ENCODE measurements at regions not wholly inside any gene's neighbourhood (a gene's known extent, or its start where the extent isn't known, plus 50 kb on each side); places are given as distances from the start of the nearest gene placed in this dataset.

GRCh38 chr5:125286271-125286670, 539.8 kb upstream of the ZNF608 start:
- Mint-ChIP-seq H3K4me3 (no peak overlapping the region), H3K27ac (no peak overlapping the region), H3K36me3 (ENCODE audit: low read depth) (no peaks in the 10 kb centered on the region), H3K9me3 (no peaks in the 10 kb centered on the region), H3K27me3 (no peaks in the 10 kb centered on the region), H3K4me1 (ENCODE audit: low read depth) (no peaks in the 10 kb centered on the region)
- TF ChIP-seq, protein P1, sequence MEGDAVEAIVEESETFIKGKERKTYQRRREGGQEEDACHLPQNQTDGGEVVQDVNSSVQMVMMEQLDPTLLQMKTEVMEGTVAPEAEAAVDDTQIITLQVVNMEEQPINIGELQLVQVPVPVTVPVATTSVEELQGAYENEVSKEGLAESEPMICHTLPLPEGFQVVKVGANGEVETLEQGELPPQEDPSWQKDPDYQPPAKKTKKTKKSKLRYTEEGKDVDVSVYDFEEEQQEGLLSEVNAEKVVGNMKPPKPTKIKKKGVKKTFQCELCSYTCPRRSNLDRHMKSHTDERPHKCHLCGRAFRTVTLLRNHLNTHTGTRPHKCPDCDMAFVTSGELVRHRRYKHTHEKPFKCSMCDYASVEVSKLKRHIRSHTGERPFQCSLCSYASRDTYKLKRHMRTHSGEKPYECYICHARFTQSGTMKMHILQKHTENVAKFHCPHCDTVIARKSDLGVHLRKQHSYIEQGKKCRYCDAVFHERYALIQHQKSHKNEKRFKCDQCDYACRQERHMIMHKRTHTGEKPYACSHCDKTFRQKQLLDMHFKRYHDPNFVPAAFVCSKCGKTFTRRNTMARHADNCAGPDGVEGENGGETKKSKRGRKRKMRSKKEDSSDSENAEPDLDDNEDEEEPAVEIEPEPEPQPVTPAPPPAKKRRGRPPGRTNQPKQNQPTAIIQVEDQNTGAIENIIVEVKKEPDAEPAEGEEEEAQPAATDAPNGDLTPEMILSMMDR (IDR thresholded peaks at IDR 0.05): no peak
- intact Hi-C loops (cut with DNase I, micrococcal nuclease): no loop called here
- ChIA-PET CTCF (no interaction called here), POLR2A (no interaction called here)
- H3K4me3 ChIP-seq (ENCODE audit: low read length): no peak overlapping the region
- H3K36me3 ChIP-seq (ENCODE audit: insufficient read depth, low read length): no peaks in the 10 kb centered on the region
- DNase-seq: no peak
- ATAC-seq (ENCODE audit: poor library complexity): no peak
- H3K27ac ChIP-seq (ENCODE audit: low read depth in 1 of 2, low read length in 2 of 2): no peak overlapping the region
- H3K4me1 ChIP-seq (ENCODE audit: insufficient read depth, low read length): no peaks in the 10 kb centered on the region
- no peaks in the 10 kb centered on the region for H3K9me3 ChIP-seq (ENCODE audit: control insufficient read depth in 1 of 2, insufficient read depth in 1 of 2, low read length in 2 of 2)
- H3K27me3 ChIP-seq (ENCODE audit: control insufficient read depth in 1 of 2, insufficient read depth in 2 of 2, low read length in 2 of 2): no peaks in the 10 kb centered on the region

DNA sequence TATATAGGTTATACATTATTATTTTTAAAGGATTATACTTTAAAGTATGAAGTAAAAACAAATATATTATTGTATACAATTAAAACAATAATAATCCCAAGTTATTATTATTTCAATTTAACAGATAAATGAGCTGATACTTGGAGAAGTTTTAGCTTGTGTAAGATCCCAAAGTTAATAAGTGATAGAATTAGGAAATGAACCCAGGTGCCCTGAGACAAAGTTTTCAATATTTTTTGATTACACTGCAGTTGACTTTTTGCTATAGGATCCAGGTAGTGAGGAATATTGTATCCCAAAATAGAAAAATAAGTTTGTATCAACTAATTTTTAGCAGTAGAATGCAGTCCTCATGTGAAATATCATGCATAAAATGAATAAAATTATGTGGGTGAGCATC, 543.2 kb upstream of the ZNF608 start:
- Histone ChIP-seq H3K27me3 (ENCODE audit: control insufficient read depth in 1 of 2, insufficient read depth in 2 of 2, low read length in 2 of 2) (no peaks in the 10 kb centered on the region), H3K4me3 (ENCODE audit: low read length) (no peak overlapping the region), H3K4me1 (ENCODE audit: insufficient read depth, low read length) (no peaks in the 10 kb centered on the region), H3K9me3 (ENCODE audit: control insufficient read depth in 1 of 2, insufficient read depth in 1 of 2, low read length in 2 of 2) (no peaks in the 10 kb centered on the region), H3K27ac (ENCODE audit: low read depth in 1 of 2, low read length in 2 of 2) (no peak overlapping the region), H3K36me3 (ENCODE audit: insufficient read depth, low read length) (no peaks in the 10 kb centered on the region)
- CTCF ChIA-PET: no interaction called here
- Mint-ChIP-seq H3K4me3 (no peak overlapping the region), H3K9me3 (no peaks in the 10 kb centered on the region), H3K27me3 (no peaks in the 10 kb centered on the region), H3K4me1 (ENCODE audit: low read depth) (no peaks in the 10 kb centered on the region), H3K27ac (no peak overlapping the region), H3K36me3 (ENCODE audit: low read depth) (no peaks in the 10 kb centered on the region)
- POLR2A ChIA-PET: no interaction called here
- DNase-seq (no peak), ATAC-seq (ENCODE audit: poor library complexity) (no peak)
- intact Hi-C loops (cut with DNase I, micrococcal nuclease): no loop called here
- TF ChIP-seq, protein P1 (IDR thresholded peaks at IDR 0.05): no peak

- TF ChIP-seq, protein P1 (IDR thresholded peaks at IDR 0.05): no peak
- DNase-seq: no peak
- no peak overlapping the region for H3K4me3 ChIP-seq (ENCODE audit: low read length)
- no peak for ATAC-seq (ENCODE audit: poor library complexity)
- Mint-ChIP-seq H3K4me1 (ENCODE audit: low read depth) (no peaks in the 10 kb centered on the region), H3K36me3 (ENCODE audit: low read depth) (no peaks in the 10 kb centered on the region), H3K9me3 (no peaks in the 10 kb centered on the region), H3K4me3 (no peak overlapping the region), H3K27me3 (no peaks in the 10 kb centered on the region), H3K27ac (no peak overlapping the region)
- ChIA-PET CTCF (no interaction called here), POLR2A (no interaction called here)
- no peaks in the 10 kb centered on the region for H3K36me3 ChIP-seq (ENCODE audit: insufficient read depth, low read length)
- intact Hi-C loops (cut with DNase I, micrococcal nuclease): no loop called here
- no peaks in the 10 kb centered on the region for H3K4me1 ChIP-seq (ENCODE audit: insufficient read depth, low read length)
- no peak overlapping the region for H3K27ac ChIP-seq (ENCODE audit: low read depth in 1 of 2, low read length in 2 of 2)
- no peaks in the 10 kb centered on the region for H3K9me3 ChIP-seq (ENCODE audit: control insufficient read depth in 1 of 2, insufficient read depth in 1 of 2, low read length in 2 of 2)
- H3K27me3 ChIP-seq (ENCODE audit: control insufficient read depth in 1 of 2, insufficient read depth in 2 of 2, low read length in 2 of 2): no peaks in the 10 kb centered on the region
These were observed 544.5 kb upstream of the ZNF608 start for GRCh38 chr5:125290935-125291334.

Measured in CD4-positive, alpha-beta T cell (primary cell).